IMR-90 (cell line): ENCODE measurements at regions not wholly inside any gene's neighbourhood (a gene's known extent, or its start where the extent isn't known, plus 50 kb on each side); places are given as distances from the start of the nearest gene placed in this dataset.

Experiments used
- ATAC-seq: fragments of 200-7000 bp; cut with Tn5 transposase; 2 replicates; pipeline ENCODE4 v1.9.1; 2020; ENCODE audit warnings: low read depth, mild to moderate bottlenecking, moderate library complexity
- BruUV-seq: library from RNA; stranded (reverse); fragments of 400-500 nt; replicated peaks from 2 replicates; lab custom pipeline; 2021; lab: Mats Ljungman, UMichigan
- CTCF ChIA-PET: fragments of 300-600 bp; formaldehyde crosslinking; extraction: SDS; loops from one replicate; lab custom pipeline; 2021; ENCODE audit warnings: antibody characterized with exemption; lab: Yijun Ruan, JAX
- POLR2A ChIA-PET: fragments of 300-600 bp; sonication (Branson Sonifier 250); formaldehyde crosslinking; loops from one replicate; lab custom pipeline; 2022; ENCODE audit warnings: antibody characterized with exemption; ENCODE audit not compliant: unreplicated experiment; lab: Charles Lee
- DNase-seq: peaks from one replicate; pipeline ENCODE4 v3.0.0; 2013
- H2AFZ ChIP-seq: replicated peaks from 2 replicates; pipeline ENCODE3; 2013; ENCODE audit warnings: low read length, mild to moderate bottlenecking; ENCODE audit not compliant: poor library complexity
- H2AK5ac ChIP-seq: 2 replicates; pipeline ENCODE4 v1.6.1; 2013; ENCODE audit warnings: low read depth, low read length, inconsistent platforms
- H2AK9ac ChIP-seq: replicated peaks from 2 replicates; pipeline ENCODE3; 2013; ENCODE audit warnings: mild to moderate bottlenecking, low read depth, low read length, moderate library complexity; ENCODE audit not compliant: poor library complexity
- H2BK120ac ChIP-seq: 2 replicates; pipeline ENCODE4 v1.6.1; 2013; ENCODE audit warnings: low read depth, low read length, inconsistent platforms
- H2BK15ac ChIP-seq: 3 replicates; pipeline ENCODE4 v1.6.1; 2013; ENCODE audit warnings: low read depth, low read length, inconsistent platforms
- H2BK20ac ChIP-seq: 2 replicates; pipeline ENCODE4 v1.6.1; 2013; ENCODE audit warnings: low read depth, mild to moderate bottlenecking, inconsistent platforms, low read length, moderate library complexity
- H2BK5ac ChIP-seq: 2 replicates; pipeline ENCODE4 v1.6.1; 2013; ENCODE audit warnings: mild to moderate bottlenecking, low read depth, low read length, inconsistent platforms; ENCODE audit not compliant: poor library complexity, severe bottlenecking
- H3K14ac ChIP-seq: replicated peaks from 2 replicates; pipeline ENCODE4 v1.6.1; 2013; ENCODE audit warnings: low read depth, low read length, inconsistent platforms
- H3K18ac ChIP-seq: 2 replicates; pipeline ENCODE4 v1.6.1; 2013; ENCODE audit warnings: low read depth, low read length, control low read depth
- H3K23ac ChIP-seq: 2 replicates; pipeline ENCODE4 v1.6.1; 2013; ENCODE audit warnings: low read depth, low read length, inconsistent platforms
- H3K27ac ChIP-seq: 2 replicates; pipeline ENCODE4 v1.5.1; 2013; ENCODE audit warnings: mild to moderate bottlenecking, control low read depth, low read length; ENCODE audit not compliant: insufficient read depth
- H3K27me3 ChIP-seq: 2 replicates; pipeline ENCODE4 v1.6.1; 2013; ENCODE audit warnings: low read length; ENCODE audit not compliant: control insufficient read depth, insufficient read depth
- H3K36me3 ChIP-seq: 2 replicates; pipeline ENCODE4 v1.6.1; 2013; ENCODE audit warnings: low read length, mixed read lengths; ENCODE audit not compliant: control insufficient read depth, insufficient read depth
- H3K4ac ChIP-seq: 2 replicates; pipeline ENCODE4 v1.6.1; 2013; ENCODE audit warnings: low read depth, low read length, inconsistent platforms
- H3K4me1 ChIP-seq: 2 replicates; pipeline ENCODE4 v1.6.1; 2013; ENCODE audit warnings: low read length, mixed read lengths; ENCODE audit not compliant: control insufficient read depth, insufficient read depth
- H3K4me2 ChIP-seq: 2 replicates; pipeline ENCODE4 v1.6.1; 2013; ENCODE audit warnings: low read depth, mild to moderate bottlenecking, control low read depth, low read length, moderate library complexity
- H3K4me3 ChIP-seq: 2 replicates; pipeline ENCODE4 v1.5.1; 2013; ENCODE audit warnings: low read depth, mild to moderate bottlenecking, control low read depth, low read length, moderate library complexity; ENCODE audit not compliant: insufficient read depth
- H3K56ac ChIP-seq: 2 replicates; pipeline ENCODE4 v1.6.1; 2013; ENCODE audit warnings: low read length, inconsistent platforms; ENCODE audit not compliant: insufficient read depth; ENCODE audit errors: extremely low read depth
- H3K79me1 ChIP-seq, 2 experiments: 2 replicates each; pipeline ENCODE4 v1.6.1; 2013; ENCODE audit warnings: low read length in 2 of 2, inconsistent platforms in 1 of 2, low read depth in 1 of 2
- H3K9ac ChIP-seq: 2 replicates; pipeline ENCODE4 v1.6.1; 2013; ENCODE audit warnings: low read depth, low read length, control low read depth
- H3K9me1 ChIP-seq: 2 replicates; pipeline ENCODE4 v1.6.1; 2013; ENCODE audit warnings: low read length, inconsistent platforms; ENCODE audit not compliant: insufficient read depth
- H3K9me3 ChIP-seq: 2 replicates; pipeline ENCODE4 v1.6.1; 2013; ENCODE audit warnings: low read length; ENCODE audit not compliant: control insufficient read depth, insufficient read depth
- H4K20me1 ChIP-seq: 2 replicates; pipeline ENCODE4 v1.6.1; 2013; ENCODE audit warnings: low read length, inconsistent platforms; ENCODE audit not compliant: insufficient read depth
- H4K5ac ChIP-seq: 2 replicates; pipeline ENCODE4 v1.6.1; 2013; ENCODE audit warnings: mild to moderate bottlenecking, low read depth, low read length, control low read depth
- H4K8ac ChIP-seq, 2 experiments: 2 replicates each; pipeline ENCODE4 v1.6.1; 2013; ENCODE audit warnings: low read depth in 2 of 2, low read length in 2 of 2, control low read depth in 1 of 2, inconsistent platforms in 1 of 2
- H4K91ac ChIP-seq: 2 replicates; pipeline ENCODE4 v1.6.1; 2013; ENCODE audit warnings: low read depth, low read length, inconsistent platforms; ENCODE audit not compliant: insufficient read depth
- CEBPB ChIP-seq: IDR thresholded peaks from 2 replicates; pipeline ENCODE4 v1.6.1; 2012; ENCODE audit warnings: low read depth, low read length, improper control_type of control experiment
- CHD1 ChIP-seq: IDR thresholded peaks from 2 replicates; pipeline ENCODE4 v1.6.1; 2012; ENCODE audit warnings: low read depth, low read length, improper control_type of control experiment
- CTCF ChIP-seq: conservative IDR thresholded peaks from 2 replicates; pipeline ENCODE4 v1.5.1; 2012; ENCODE audit warnings: mild to moderate bottlenecking, low read depth, low read length, improper control_type of control experiment
- ELK1 ChIP-seq: fragments of 150-350 bp; IDR thresholded peaks from 2 replicates; pipeline ENCODE4 v1.6.1; 2016; ENCODE audit warnings: low read depth, mild to moderate bottlenecking, low read length, moderate library complexity, borderline replicate concordance
- FOS ChIP-seq: fragments of 150-350 bp; IDR thresholded peaks from 2 replicates; pipeline ENCODE4 v1.6.1; 2016; ENCODE audit warnings: low read depth, low read length
- MAFK ChIP-seq: IDR thresholded peaks from 2 replicates; pipeline ENCODE4 v1.6.1; 2012; ENCODE audit warnings: low read depth, low read length, improper control_type of control experiment
- MAZ ChIP-seq: IDR thresholded peaks from 2 replicates; pipeline ENCODE4 v1.6.1; 2012; ENCODE audit warnings: low read depth, mild to moderate bottlenecking, low read length, improper control_type of control experiment, moderate library complexity, borderline replicate concordance
- MXI1 ChIP-seq: IDR thresholded peaks from 2 replicates; pipeline ENCODE4 v1.6.1; 2012; ENCODE audit warnings: low read depth, mild to moderate bottlenecking, low read length, moderate library complexity, borderline replicate concordance
- NFE2L2 ChIP-seq: fragments of 150-350 bp; IDR thresholded peaks from 2 replicates; pipeline ENCODE4 v1.6.1; 2016; ENCODE audit warnings: low read depth, mild to moderate bottlenecking, low read length
- POLR2A ChIP-seq: IDR thresholded peaks from 2 replicates; pipeline ENCODE4 v1.6.1; 2012; ENCODE audit warnings: mild to moderate bottlenecking, low read depth, low read length
- RAD21 ChIP-seq: IDR thresholded peaks from 2 replicates; pipeline ENCODE4 v1.6.1; 2012; ENCODE audit warnings: low read length, improper control_type of control experiment
- RCOR1 ChIP-seq: IDR thresholded peaks from 2 replicates; pipeline ENCODE4 v1.6.1; 2012; ENCODE audit warnings: mild to moderate bottlenecking, low read length, improper control_type of control experiment; ENCODE audit not compliant: insufficient replicate concordance
- RFX5 ChIP-seq: IDR thresholded peaks from 2 replicates; pipeline ENCODE4 v1.8.0; 2012; ENCODE audit warnings: low read depth, mild to moderate bottlenecking, low read length, moderate library complexity
- SMC3 ChIP-seq: fragments of 150-350 bp; IDR thresholded peaks from 2 replicates; pipeline ENCODE4 v1.6.1; 2016; ENCODE audit warnings: low read depth, mild to moderate bottlenecking, antibody characterized with exemption, low read length, moderate library complexity
- USF2 ChIP-seq: fragments of 150-350 bp; IDR thresholded peaks from 2 replicates; pipeline ENCODE4 v1.6.1; 2017; ENCODE audit warnings: mild to moderate bottlenecking, antibody characterized with exemption, low read length, low read depth
- WGBS, 2 experiments: methylation state at CpG; one replicate each; pipeline versions ENCODE4 v1.1.5 to v1.1.7; 2013; ENCODE audit warnings: missing lambda C conversion rate in 2 of 2; ENCODE audit not compliant: insufficient read length in 1 of 2; ENCODE audit errors: extremely low coverage in 2 of 2; 5-methylcytosine and 5-hydroxymethylcytosine counted together
- dilution Hi-C: fragments of 300-500 bp; cut with HindIII; formaldehyde crosslinking; loops from one replicate; pipeline ENCODE4 v1.14.3; 2018; ENCODE audit warnings: low sequenced_read_pairs; ENCODE audit not compliant: unreplicated experiment
- in situ Hi-C: fragments of 300-500 bp; cut with MboI; formaldehyde crosslinking; loops from 3 replicates; pipeline ENCODE4 v1.14.3; 2019; ENCODE audit warnings: low sequenced_read_pairs, inconsistent platforms, mixed read lengths
- intact Hi-C: fragments of 100-400 bp; cut with micrococcal nuclease; formaldehyde crosslinking; loops from 2 replicates; pipeline ENCODE4 v1.10.0; 2022

- H4K8ac ChIP-seq: peak overlapping the region in 1 of 2 experiments; percentile 63; a peak in 1 of 4 replicates
- H3K9ac ChIP-seq: no peak overlapping the region
- H3K9me3 ChIP-seq: no peaks in the 10 kb centered on the region
- DNase-seq (peak; percentile 99), ATAC-seq (peak; percentile 90)
- peak overlapping the region; percentile 86 for H2BK20ac ChIP-seq
- H2AK9ac ChIP-seq: no peak overlapping the region
- peaks cover 19% of the 10 kb centered on the region for H3K4me1 ChIP-seq
- dilution Hi-C loops: no loop called here
- intact Hi-C loops: loop anchor here (5.0 kb wide), 1 partner anchor 142 kb away; no protein-coding TSS in a partner anchor
- H3K4ac ChIP-seq: peak overlapping the region; percentile 60; the same call in 1 of the 2 replicates
- WGBS, 2 experiments: 0% methylated on average over 1 of the region's 1 CpG; no CpG with 5 or more reads in 1 of the 2 experiments
- no peaks in the 10 kb centered on the region for H3K36me3 ChIP-seq
- peak overlapping the region; percentile 37; the same call in 1 of the 2 replicates for H3K4me2 ChIP-seq
- H2AK5ac ChIP-seq: peak overlapping the region; percentile 82; the same call in 1 of the 2 replicates
- peak overlapping the region; percentile 44; the same call in 1 of the 2 replicates for H3K14ac ChIP-seq
- 0 out of 2 replicates have a peak overlapping the region, but pooled peaks have one; percentile 40 for H4K91ac ChIP-seq
- ChIA-PET CTCF (no interaction called here), POLR2A (interaction anchor here (0.9 kb wide), 1 partner anchor 139 kb away, joined by 3 read pairs; no protein-coding TSS in a partner anchor)
- no peak overlapping the region for H2AFZ ChIP-seq
- H2BK120ac ChIP-seq: peak overlapping the region; percentile 71; the same call in 1 of the 2 replicates
- H3K4me3 ChIP-seq: no peak overlapping the region
- peak overlapping the region; percentile 73 for H2BK5ac ChIP-seq
- peaks cover 17% of the 10 kb centered on the region for H3K9me1 ChIP-seq
- H4K5ac ChIP-seq: no peak overlapping the region
- no peak overlapping the region for H3K23ac ChIP-seq
- H3K56ac ChIP-seq: no peak overlapping the region
- peak overlapping the region; percentile 63; the same call in 1 of the 2 replicates for H3K18ac ChIP-seq
- H3K27ac ChIP-seq: peak overlapping the region; percentile 15; the same call in 1 of the 2 replicates
- no peaks in the 10 kb centered on the region for H3K27me3 ChIP-seq
- BruUV-seq: no TSS peak
- peak overlapping the region; percentile 71; the same call in 1 of the 3 replicates for H2BK15ac ChIP-seq
- H4K20me1 ChIP-seq: 0 out of 2 replicates have a peak, but pooled peaks cover 4% of the 10 kb centered on the region
- H3K79me1 ChIP-seq: no peaks in the 10 kb centered on the region
- in situ Hi-C loops: no loop called here
- peak; percentile 72; the same call in 1 of the 2 replicates for TF ChIP-seq MXI1
- TF ChIP-seq FOS: peak; percentile 92
- peak; percentile 39; the same call in 1 of the 2 replicates for TF ChIP-seq POLR2A
- peak; percentile 51; the same call in 1 of the 2 replicates for TF ChIP-seq NFE2L2
- TF ChIP-seq SMC3: no peak
- no peak for TF ChIP-seq MAFK
- TF ChIP-seq MAZ: peak; percentile 63; the same call in 1 of the 2 replicates
- peak; percentile 98 for TF ChIP-seq CEBPB
- TF ChIP-seq ELK1: no peak
- peak; percentile 26; the same call in 1 of the 2 replicates for TF ChIP-seq RAD21
- peak; percentile 85 for TF ChIP-seq RCOR1
- TF ChIP-seq CTCF: no peak
- TF ChIP-seq RFX5: no peak
- TF ChIP-seq USF2: peak; percentile 81
- TF ChIP-seq CHD1: no peak
These were observed 78.7 kb upstream of the MKLN1 start for GRCh38 chr7:131249003-131249402.
